MM.1S (cell line): ENCODE measurements at regions not wholly inside any gene's neighbourhood (a gene's known extent, or its start where the extent isn't known, plus 50 kb on each side); places are given as distances from the start of the nearest gene placed in this dataset.

Experiments used
- DNase-seq: peaks from one replicate; pipeline ENCODE4 v3.0.0-alpha.2; 2015
- H2AFZ ChIP-seq: fragments of 300-600 bp; sonication (generic); 2 replicates; pipeline ENCODE4 v1.6.0; 2016; ENCODE audit warnings: antibody characterized with exemption, low read length
- H3F3A ChIP-seq: fragments of 300-600 bp; sonication (generic); 2 replicates; pipeline ENCODE4 v1.6.1; 2016; ENCODE audit warnings: mild to moderate bottlenecking, antibody characterized with exemption, low read length, moderate library complexity, mixed read lengths; ENCODE audit not compliant: insufficient read depth
- H3K27ac ChIP-seq: fragments of 300-600 bp; sonication (generic); 2 replicates; pipeline ENCODE4 v1.5.1; 2016; ENCODE audit warnings: mild to moderate bottlenecking, low read length
- H3K27me3 ChIP-seq: fragments of 300-600 bp; sonication (generic); replicated peaks from 2 replicates; pipeline ENCODE4 v1.6.0; 2016; ENCODE audit warnings: low read length; ENCODE audit not compliant: insufficient read depth
- H3K36me3 ChIP-seq: fragments of 300-600 bp; sonication (generic); replicated peaks from 2 replicates; pipeline ENCODE4 v1.6.1; 2016; ENCODE audit warnings: mild to moderate bottlenecking, low read length, mixed read lengths; ENCODE audit not compliant: insufficient read depth
- H3K4me1 ChIP-seq: fragments of 300-600 bp; sonication (generic); 2 replicates; pipeline ENCODE4 v1.6.1; 2016; ENCODE audit warnings: low read length, mixed read lengths
- H3K4me2 ChIP-seq: fragments of 300-600 bp; sonication (generic); 2 replicates; pipeline ENCODE4 v1.6.0; 2016; ENCODE audit warnings: low read depth, low read length
- H3K4me3 ChIP-seq: fragments of 300-600 bp; sonication (generic); 2 replicates; pipeline ENCODE4 v1.5.1; 2016; ENCODE audit warnings: low read length, mixed read lengths
- H3K79me2 ChIP-seq: fragments of 300-600 bp; sonication (generic); 2 replicates; pipeline ENCODE4 v1.6.1; 2016; ENCODE audit warnings: mixed run types, low read length, mixed read lengths
- H3K9ac ChIP-seq: fragments of 300-600 bp; sonication (generic); 2 replicates; pipeline ENCODE4 v1.6.1; 2016; ENCODE audit warnings: low read length, mixed read lengths
- H3K9me2 ChIP-seq: fragments of 300-600 bp; sonication (generic); replicated peaks from 2 replicates; pipeline ENCODE4 v1.6.1; 2016; ENCODE audit warnings: mild to moderate bottlenecking, low read length, mixed read lengths; ENCODE audit not compliant: insufficient read depth
- H3K9me3 ChIP-seq: fragments of 300-600 bp; sonication (generic); replicated peaks from 2 replicates; pipeline ENCODE4 v1.6.1; 2016; ENCODE audit warnings: mild to moderate bottlenecking, low read length, mixed read lengths; ENCODE audit not compliant: insufficient read depth
- H4K20me1 ChIP-seq: fragments of 300-600 bp; sonication (generic); 2 replicates; pipeline ENCODE4 v1.6.1; 2016; ENCODE audit warnings: mild to moderate bottlenecking, low read length, moderate library complexity, mixed read lengths; ENCODE audit not compliant: insufficient read depth
- EZH2 ChIP-seq: fragments of 300-600 bp; sonication (generic); optimal IDR thresholded peaks from 2 replicates; pipeline ENCODE3; 2017; ENCODE audit warnings: low read depth, mild to moderate bottlenecking, antibody characterized with exemption, low read length, mixed read lengths
- EZH2phosphoT487 ChIP-seq: fragments of 300-600 bp; sonication (generic); IDR thresholded peaks from 2 replicates; pipeline ENCODE4 v1.6.1; 2018; ENCODE audit warnings: antibody characterized with exemption, low read length
- TF ChIP-seq, protein P1 (sequence below): fragments of 300-600 bp; sonication (generic); IDR thresholded peaks from 2 replicates; pipeline ENCODE4 v1.5.1; 2016; ENCODE audit warnings: antibody characterized with exemption, low read length, mixed read lengths

DNA sequence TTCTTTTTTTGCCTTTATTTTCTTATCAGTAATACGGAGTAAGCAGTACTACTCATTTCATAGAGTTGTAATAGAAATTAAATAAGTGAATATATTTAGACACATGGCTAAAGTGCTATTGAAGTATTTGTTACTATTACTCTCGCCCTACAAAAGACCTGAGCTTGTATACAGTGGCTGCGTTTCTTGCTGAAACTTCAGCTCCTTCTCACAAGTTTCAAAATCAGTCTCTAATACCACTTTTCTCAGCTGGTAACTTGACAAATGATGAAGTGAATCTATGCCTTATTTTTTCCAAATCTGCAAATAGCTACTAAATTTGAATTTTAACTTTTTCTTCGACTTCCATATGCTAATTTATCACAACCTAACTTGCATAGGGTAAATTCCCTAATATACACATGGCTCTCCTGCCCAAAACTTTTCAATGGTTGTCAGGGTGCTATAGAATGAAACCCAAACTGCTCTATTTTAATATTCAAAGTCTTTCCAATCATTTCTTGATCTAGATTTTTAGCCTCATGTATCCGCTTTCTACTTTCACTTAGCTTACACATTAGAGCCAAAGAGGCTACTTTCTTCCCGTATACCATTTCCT lies 347.8 kb upstream of the GULP1 start:
- no peak overlapping the region for H3K4me2 ChIP-seq
- H3K27ac ChIP-seq: no peak overlapping the region
- TF ChIP-seq, protein P1, sequence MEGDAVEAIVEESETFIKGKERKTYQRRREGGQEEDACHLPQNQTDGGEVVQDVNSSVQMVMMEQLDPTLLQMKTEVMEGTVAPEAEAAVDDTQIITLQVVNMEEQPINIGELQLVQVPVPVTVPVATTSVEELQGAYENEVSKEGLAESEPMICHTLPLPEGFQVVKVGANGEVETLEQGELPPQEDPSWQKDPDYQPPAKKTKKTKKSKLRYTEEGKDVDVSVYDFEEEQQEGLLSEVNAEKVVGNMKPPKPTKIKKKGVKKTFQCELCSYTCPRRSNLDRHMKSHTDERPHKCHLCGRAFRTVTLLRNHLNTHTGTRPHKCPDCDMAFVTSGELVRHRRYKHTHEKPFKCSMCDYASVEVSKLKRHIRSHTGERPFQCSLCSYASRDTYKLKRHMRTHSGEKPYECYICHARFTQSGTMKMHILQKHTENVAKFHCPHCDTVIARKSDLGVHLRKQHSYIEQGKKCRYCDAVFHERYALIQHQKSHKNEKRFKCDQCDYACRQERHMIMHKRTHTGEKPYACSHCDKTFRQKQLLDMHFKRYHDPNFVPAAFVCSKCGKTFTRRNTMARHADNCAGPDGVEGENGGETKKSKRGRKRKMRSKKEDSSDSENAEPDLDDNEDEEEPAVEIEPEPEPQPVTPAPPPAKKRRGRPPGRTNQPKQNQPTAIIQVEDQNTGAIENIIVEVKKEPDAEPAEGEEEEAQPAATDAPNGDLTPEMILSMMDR: no peak
- no peak for TF ChIP-seq EZH2
- no peak for TF ChIP-seq EZH2phosphoT487
- no peaks in the 10 kb centered on the region for H3K36me3 ChIP-seq
- no peaks in the 10 kb centered on the region for H3K4me1 ChIP-seq
- H3K9me3 ChIP-seq: no peaks in the 10 kb centered on the region
- H2AFZ ChIP-seq: no peak overlapping the region
- no peaks in the 10 kb centered on the region for H3F3A ChIP-seq
- H3K4me3 ChIP-seq: no peak overlapping the region
- H3K9ac ChIP-seq: no peak overlapping the region
- no peak for DNase-seq
- H3K27me3 ChIP-seq: no peaks in the 10 kb centered on the region
- H3K79me2 ChIP-seq: no peaks in the 10 kb centered on the region
- no peaks in the 10 kb centered on the region for H4K20me1 ChIP-seq
- H3K9me2 ChIP-seq: no peaks in the 10 kb centered on the region

DNA sequence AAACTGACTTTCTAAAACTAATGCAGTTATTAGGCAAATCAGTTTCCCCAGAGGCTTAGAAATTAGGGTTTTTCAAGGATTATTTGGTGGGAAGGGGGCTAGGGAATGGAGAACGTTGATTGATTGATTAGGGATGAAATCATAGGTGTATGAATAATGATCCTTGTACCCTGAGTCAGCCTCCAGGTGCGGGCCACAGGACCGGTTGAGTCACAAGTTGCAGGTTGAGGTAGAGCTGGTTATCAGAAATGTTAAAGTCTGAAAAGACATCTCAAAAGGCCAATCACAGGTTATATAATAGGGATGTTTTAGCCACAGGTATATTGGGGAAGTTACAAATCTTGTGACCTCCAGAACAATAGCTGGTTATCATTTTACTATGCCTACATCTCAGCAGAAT lies 341.8 kb upstream of the GULP1 start:
- no peaks in the 10 kb centered on the region for H4K20me1 ChIP-seq
- no peak overlapping the region for H3K4me2 ChIP-seq
- no peaks in the 10 kb centered on the region for H3K79me2 ChIP-seq
- no peaks in the 10 kb centered on the region for H3K4me1 ChIP-seq
- no peak for DNase-seq
- no peaks in the 10 kb centered on the region for H3K27me3 ChIP-seq
- H3K9ac ChIP-seq: no peak overlapping the region
- no peak overlapping the region for H3K27ac ChIP-seq
- H3K36me3 ChIP-seq: no peaks in the 10 kb centered on the region
- no peak overlapping the region for H2AFZ ChIP-seq
- H3K9me2 ChIP-seq: no peaks in the 10 kb centered on the region
- no peaks in the 10 kb centered on the region for H3K9me3 ChIP-seq
- H3F3A ChIP-seq: no peaks in the 10 kb centered on the region
- no peak overlapping the region for H3K4me3 ChIP-seq
- TF ChIP-seq EZH2phosphoT487 (no peak), EZH2 (no peak)
- TF ChIP-seq, protein P1: no peak

DNA sequence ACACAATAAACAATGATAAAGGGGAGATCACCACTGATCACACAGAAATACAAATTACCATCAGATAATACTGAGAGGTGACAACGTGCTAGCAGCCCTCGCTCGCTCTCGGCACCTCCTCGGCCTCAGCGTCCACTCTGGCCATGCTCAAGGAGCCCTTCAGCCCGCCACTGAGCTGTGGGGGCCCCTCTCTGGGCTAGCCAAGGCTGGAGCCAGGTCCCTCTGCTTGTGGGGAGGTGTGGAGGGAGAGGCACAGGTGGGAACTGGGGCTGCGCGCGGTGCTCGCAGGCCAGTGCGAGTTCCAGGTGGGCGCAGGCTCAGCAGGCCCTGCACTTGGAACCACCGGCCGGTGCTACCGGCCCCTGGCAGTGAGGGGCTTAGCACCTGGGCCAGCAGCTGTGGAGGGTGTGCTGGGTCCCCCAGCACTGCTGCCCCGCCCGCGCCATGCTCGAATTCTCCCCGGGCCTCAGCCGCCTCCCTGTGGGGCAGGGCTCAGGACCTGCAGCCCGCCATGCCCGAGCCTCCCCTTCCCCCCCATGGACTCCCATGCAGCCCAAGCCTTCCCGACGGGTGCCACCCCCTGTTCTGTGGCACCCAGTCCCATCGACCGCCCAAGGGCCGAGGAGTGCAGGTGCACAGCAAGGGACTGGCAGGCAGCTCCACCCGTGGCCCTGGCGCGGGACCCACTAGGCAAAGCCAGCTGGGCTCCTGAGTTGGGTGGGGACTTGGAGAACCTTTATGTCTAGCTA lies 340.0 kb upstream of the GULP1 start:
- Histone ChIP-seq H2AFZ (no peak overlapping the region), H4K20me1 (no peaks in the 10 kb centered on the region)
- TF ChIP-seq, protein P1: no peak
- TF ChIP-seq EZH2: no peak
- TF ChIP-seq EZH2phosphoT487: no peak

More for the DNA sequence above, 340.0 kb upstream of the GULP1 start:
- Histone ChIP-seq H3K9ac (no peak overlapping the region), H3K36me3 (no peaks in the 10 kb centered on the region), H3K4me1 (no peaks in the 10 kb centered on the region), H3F3A (no peaks in the 10 kb centered on the region), H3K27ac (no peak overlapping the region), H3K4me3 (no peak overlapping the region), H3K4me2 (no peak overlapping the region), H3K9me3 (no peaks in the 10 kb centered on the region), H3K9me2 (no peaks in the 10 kb centered on the region), H3K79me2 (no peaks in the 10 kb centered on the region), H3K27me3 (no peaks in the 10 kb centered on the region)
- no peak for DNase-seq
